Thoracic aorta (tissue), 2 donors: ENCODE measurements at regions not wholly inside any gene's neighbourhood (a gene's known extent, or its start where the extent isn't known, plus 50 kb on each side); places are given as distances from the start of the nearest gene placed in this dataset.

ENCODE experiments used
- ATAC-seq: fragments of 150-250 bp; one replicate; pipeline ENCODE4 v1.8.0; 2017; ENCODE audit warnings: low read depth; ENCODE audit not compliant: insufficient number of reproducible peaks, low FRiP score
- DNase-seq: peaks from one replicate; pipeline ENCODE4 v3.0.0-alpha.2; 2020; ENCODE audit warnings: low spot score
- H3K27ac ChIP-seq, 2 donors: fragments of 200-600 bp; sonication (generic); 1 replicate in 1 of 2; 2 replicates in 1 of 2; pipeline ENCODE4 v1.5.1; 2016; ENCODE audit warnings: mild to moderate bottlenecking in 2 of 2, moderate library complexity in 2 of 2
- H3K27me3 ChIP-seq: fragments of 200-600 bp; sonication (generic); replicated peaks from 2 replicates; pipeline ENCODE4 v1.6.0; 2016; ENCODE audit warnings: mild to moderate bottlenecking; ENCODE audit not compliant: insufficient read depth
- H3K36me3 ChIP-seq: fragments of 200-600 bp; sonication (generic); one replicate; pipeline ENCODE4 v1.5.1; 2016
- H3K4me1 ChIP-seq, 2 donors: fragments of 200-600 bp; sonication (generic); 1 replicate in 1 of 2; 2 replicates in 1 of 2; pipeline versions ENCODE4 v1.5.1 to v1.6.0; 2016; ENCODE audit warnings: low read depth in 2 of 2, mild to moderate bottlenecking in 1 of 2; ENCODE audit not compliant: control insufficient read depth in 1 of 2
- H3K4me3 ChIP-seq: fragments of 200-600 bp; sonication (generic); 2 replicates; pipeline ENCODE4 v1.5.1; 2016; ENCODE audit warnings: mild to moderate bottlenecking
- H3K9me3 ChIP-seq: fragments of 200-600 bp; sonication (generic); 2 replicates; pipeline ENCODE4 v1.5.1; 2016
- TF ChIP-seq, protein P1 (sequence below): fragments of 200-600 bp; sonication (generic); IDR thresholded peaks from one replicate; pipeline ENCODE4 v1.5.1; 2019; ENCODE audit warnings: antibody characterized with exemption

DNA sequence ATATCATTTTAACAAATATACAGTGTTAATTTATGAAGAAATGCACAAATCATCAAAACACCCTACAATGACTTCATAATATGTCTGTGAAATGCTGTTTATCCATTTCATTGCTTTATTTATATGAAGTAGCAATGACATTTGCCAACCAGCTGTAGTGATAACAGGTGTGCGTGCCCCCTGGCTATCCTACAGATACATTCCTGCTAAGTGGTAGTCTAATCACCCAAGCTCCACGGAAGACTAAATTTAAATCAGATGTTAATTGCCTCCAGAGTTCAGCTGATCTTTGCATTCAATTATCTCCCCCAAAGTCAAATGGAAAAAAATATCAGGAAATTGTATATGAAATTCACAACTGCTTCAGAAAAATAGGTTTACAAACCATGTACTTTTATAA is 1164.2 kb upstream of the LRRN3 start:
- Histone ChIP-seq H3K4me1 (no peaks in the 10 kb centered on the region), H3K27ac (no peak overlapping the region), H3K36me3 (no peaks in the 10 kb centered on the region), H3K4me3 (no peak overlapping the region), H3K27me3 (no peaks in the 10 kb centered on the region), H3K9me3 (no peaks in the 10 kb centered on the region)
- DNase-seq = no peak
- ATAC-seq = no peak
- TF ChIP-seq, protein P1, sequence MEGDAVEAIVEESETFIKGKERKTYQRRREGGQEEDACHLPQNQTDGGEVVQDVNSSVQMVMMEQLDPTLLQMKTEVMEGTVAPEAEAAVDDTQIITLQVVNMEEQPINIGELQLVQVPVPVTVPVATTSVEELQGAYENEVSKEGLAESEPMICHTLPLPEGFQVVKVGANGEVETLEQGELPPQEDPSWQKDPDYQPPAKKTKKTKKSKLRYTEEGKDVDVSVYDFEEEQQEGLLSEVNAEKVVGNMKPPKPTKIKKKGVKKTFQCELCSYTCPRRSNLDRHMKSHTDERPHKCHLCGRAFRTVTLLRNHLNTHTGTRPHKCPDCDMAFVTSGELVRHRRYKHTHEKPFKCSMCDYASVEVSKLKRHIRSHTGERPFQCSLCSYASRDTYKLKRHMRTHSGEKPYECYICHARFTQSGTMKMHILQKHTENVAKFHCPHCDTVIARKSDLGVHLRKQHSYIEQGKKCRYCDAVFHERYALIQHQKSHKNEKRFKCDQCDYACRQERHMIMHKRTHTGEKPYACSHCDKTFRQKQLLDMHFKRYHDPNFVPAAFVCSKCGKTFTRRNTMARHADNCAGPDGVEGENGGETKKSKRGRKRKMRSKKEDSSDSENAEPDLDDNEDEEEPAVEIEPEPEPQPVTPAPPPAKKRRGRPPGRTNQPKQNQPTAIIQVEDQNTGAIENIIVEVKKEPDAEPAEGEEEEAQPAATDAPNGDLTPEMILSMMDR = no peak

DNA sequence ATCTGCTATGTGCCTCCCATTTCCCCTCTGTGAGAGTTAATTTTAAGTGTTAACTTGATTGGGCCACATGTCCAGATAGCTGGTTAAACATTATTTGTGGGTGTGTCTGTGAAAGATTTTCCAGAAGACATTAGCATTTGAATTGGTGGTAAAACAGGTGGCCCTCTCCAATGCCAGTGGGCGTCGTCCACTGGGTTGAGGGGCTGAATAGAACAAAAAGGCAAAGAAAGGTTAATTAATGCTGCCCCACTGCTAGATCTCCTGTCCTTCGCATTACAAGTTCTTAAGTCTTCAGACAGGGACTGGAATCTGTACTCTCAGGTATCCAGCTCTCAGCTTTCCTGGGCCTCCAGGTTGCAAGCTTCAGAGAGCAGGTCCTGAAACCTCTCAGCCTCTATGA is 1160.9 kb upstream of the LRRN3 start:
- no peaks in the 10 kb centered on the region for H3K36me3 ChIP-seq
- H3K27me3 ChIP-seq = no peaks in the 10 kb centered on the region
- no peak for ATAC-seq
- H3K4me1 ChIP-seq = no peaks in the 10 kb centered on the region
- no peaks in the 10 kb centered on the region for H3K9me3 ChIP-seq
- DNase-seq = no peak
- no peak overlapping the region for H3K27ac ChIP-seq
- TF ChIP-seq, protein P1 = no peak
- H3K4me3 ChIP-seq = no peak overlapping the region

DNA sequence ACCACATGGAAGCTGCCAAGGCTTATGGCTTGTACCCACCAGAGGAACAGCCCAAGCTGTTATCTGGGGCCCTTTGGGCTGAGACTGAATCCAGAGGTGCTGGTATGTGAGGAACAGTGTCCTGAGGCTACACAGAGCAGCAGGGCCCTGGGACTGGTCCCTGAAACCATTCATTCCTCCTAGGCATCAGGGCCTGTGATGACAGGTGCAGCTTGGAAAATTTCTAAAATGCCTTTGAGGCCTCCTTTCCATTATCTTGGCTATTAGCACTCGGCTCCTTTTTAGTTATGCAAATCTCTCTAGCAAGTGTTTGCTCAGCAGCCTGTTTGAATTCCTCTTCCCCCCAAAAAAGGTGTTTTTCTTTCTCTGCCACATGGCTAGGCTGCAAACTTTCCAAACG is 1151.7 kb upstream of the LRRN3 start:
- Histone ChIP-seq H3K36me3 (no peaks in the 10 kb centered on the region), H3K27ac (no peak overlapping the region), H3K27me3 (no peaks in the 10 kb centered on the region), H3K4me1 (no peaks in the 10 kb centered on the region), H3K4me3 (no peak overlapping the region), H3K9me3 (no peaks in the 10 kb centered on the region)
- ATAC-seq = no peak
- TF ChIP-seq, protein P1 = no peak
- no peak for DNase-seq

DNA sequence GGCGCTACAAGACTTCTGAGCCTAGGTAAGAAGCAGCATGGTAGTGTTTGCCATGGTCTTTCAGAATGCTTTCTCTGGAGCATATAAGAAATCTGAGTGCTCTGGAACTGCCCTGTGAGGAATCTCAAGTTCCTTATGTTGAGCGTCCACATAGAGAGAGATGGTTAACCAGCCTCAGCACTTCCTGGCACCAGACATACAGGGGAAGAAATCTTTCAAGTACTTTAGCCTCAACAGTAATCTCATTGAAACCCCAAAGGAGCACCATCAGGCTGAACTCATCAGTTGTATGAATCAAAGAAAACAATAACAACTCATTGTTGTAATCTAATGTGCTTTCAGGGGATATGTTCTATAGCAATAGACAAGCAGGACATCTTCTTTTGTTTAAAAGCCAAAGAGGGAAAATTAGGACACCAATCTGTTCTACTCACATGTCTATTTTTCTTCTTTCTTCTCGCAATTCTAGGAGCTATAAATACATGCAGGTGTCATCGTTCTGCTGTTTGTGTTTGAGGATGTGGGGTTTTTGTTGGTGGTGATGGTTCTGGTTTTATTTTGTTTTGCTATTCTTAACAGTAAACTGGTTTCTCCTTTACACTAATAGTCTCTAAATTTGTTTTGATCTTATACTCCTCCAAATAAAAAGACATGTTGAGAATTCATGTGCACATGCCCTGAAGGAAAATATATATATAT is 1145.0 kb upstream of the LRRN3 start:
- TF ChIP-seq, protein P1 = no peak

DNA sequence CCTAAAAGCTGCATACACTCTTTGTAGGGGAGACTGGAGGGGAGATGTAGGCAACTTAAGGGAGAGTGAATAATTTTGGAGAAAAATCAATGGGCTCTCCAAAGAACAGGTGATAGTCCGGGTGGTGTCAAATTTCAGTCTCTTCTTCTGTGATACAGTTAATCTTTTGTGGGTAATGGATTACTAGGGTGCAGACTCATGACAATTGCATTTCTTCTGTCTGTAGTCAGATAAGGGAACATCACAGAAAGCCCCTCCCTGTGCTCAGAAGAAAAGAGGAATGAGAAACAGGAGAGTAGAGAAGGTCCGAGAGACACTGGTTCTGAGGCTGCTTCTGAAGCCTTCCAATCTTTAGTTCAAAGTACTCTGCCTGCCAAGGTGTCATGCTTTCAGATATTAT is 1140.7 kb upstream of the LRRN3 start:
- ATAC-seq = no peak
- Histone ChIP-seq H3K27me3 (no peaks in the 10 kb centered on the region), H3K4me1 (no peaks in the 10 kb centered on the region), H3K4me3 (no peak overlapping the region), H3K36me3 (no peaks in the 10 kb centered on the region), H3K27ac (no peak overlapping the region), H3K9me3 (no peaks in the 10 kb centered on the region)
- no peak for DNase-seq
- TF ChIP-seq, protein P1 = no peak

More for the DNA sequence above, 1145.0 kb upstream of the LRRN3 start:
- Histone ChIP-seq H3K36me3 (no peaks in the 10 kb centered on the region), H3K4me3 (no peak overlapping the region), H3K4me1 (no peaks in the 10 kb centered on the region), H3K9me3 (no peaks in the 10 kb centered on the region), H3K27ac (no peak overlapping the region), H3K27me3 (no peaks in the 10 kb centered on the region)
- no peak for ATAC-seq
- no peak for DNase-seq
